ENCODE measurements at regions not wholly inside any gene's neighbourhood (a gene's known extent, or its start where the extent isn't known, plus 50 kb on each side); places are given as distances from the start of the nearest gene placed in this dataset.

DNA sequence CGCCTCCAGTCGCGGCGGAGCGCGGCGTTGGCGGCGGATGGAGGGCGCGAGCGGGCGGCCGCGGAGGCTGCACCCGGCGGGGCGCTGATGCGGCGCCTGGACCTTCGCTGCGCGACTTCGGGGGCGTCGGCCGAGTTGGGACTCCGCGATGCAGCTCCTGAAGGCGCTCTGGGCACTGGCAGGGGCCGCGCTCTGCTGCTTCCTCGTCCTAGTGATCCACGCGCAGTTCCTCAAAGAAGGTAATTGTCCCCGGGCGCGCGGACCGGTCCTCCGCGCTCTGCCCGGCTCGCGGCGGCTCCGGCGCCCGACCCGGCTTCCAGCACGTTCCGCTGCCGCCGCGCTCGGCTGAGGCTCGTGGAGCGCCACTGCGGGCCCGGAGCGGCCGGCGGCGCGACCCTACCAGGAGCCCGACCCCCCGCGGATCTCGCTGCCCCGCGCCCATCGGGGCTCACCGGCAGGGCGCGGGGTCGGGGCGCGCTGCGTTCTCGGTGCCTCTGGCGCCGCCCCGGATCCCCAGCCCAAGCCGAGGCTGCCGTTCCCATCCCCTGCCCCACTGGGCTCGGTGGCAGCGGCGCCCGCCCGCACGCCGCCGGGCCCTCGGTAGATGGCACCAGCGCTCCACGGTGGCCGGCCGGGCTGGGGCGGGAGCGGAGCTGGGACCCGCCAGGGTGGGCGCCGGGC, 1251.2 kb downstream of the BRD1 start:
- DNase-seq, result no peak
- intact Hi-C loops (cut with DNase I; ENCODE audit: low total_unique reads), result no loop called here
- Histone ChIP-seq H3K36me3 (no peaks in the 10 kb centered on the region), H3K27me3 (replicated peaks in 1 of 7) (peaks cover 0 to 79% (median 41%) of the 10 kb centered on the region in 7 donors), H3K4me1 (peaks cover 0 to 15% (median 4%) of the 10 kb centered on the region in 6 donors), H3K4me3 (peak overlapping the region in 1 of 8 donors; percentile 17), H3K9me3 (peaks cover 0 to 14% (median 8%) of the 10 kb centered on the region in 8 donors), H3K27ac (no peak overlapping the region)
- 0 to 4% (median 2%) methylated on average over 18 to 103 of the region's 103 CpGs for WGBS, 5 donors
- TF ChIP-seq, protein P1, sequence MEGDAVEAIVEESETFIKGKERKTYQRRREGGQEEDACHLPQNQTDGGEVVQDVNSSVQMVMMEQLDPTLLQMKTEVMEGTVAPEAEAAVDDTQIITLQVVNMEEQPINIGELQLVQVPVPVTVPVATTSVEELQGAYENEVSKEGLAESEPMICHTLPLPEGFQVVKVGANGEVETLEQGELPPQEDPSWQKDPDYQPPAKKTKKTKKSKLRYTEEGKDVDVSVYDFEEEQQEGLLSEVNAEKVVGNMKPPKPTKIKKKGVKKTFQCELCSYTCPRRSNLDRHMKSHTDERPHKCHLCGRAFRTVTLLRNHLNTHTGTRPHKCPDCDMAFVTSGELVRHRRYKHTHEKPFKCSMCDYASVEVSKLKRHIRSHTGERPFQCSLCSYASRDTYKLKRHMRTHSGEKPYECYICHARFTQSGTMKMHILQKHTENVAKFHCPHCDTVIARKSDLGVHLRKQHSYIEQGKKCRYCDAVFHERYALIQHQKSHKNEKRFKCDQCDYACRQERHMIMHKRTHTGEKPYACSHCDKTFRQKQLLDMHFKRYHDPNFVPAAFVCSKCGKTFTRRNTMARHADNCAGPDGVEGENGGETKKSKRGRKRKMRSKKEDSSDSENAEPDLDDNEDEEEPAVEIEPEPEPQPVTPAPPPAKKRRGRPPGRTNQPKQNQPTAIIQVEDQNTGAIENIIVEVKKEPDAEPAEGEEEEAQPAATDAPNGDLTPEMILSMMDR (IDR thresholded peaks at IDR 0.05 in 8 of 11, conservative IDR thresholded peaks at IDR 0.05 in 3 of 11), result no peak
- no peak for TF ChIP-seq POLR2A (IDR thresholded peaks at IDR 0.05)
- no peak for TF ChIP-seq POLR2AphosphoS5 (IDR thresholded peaks at IDR 0.05)

DNA sequence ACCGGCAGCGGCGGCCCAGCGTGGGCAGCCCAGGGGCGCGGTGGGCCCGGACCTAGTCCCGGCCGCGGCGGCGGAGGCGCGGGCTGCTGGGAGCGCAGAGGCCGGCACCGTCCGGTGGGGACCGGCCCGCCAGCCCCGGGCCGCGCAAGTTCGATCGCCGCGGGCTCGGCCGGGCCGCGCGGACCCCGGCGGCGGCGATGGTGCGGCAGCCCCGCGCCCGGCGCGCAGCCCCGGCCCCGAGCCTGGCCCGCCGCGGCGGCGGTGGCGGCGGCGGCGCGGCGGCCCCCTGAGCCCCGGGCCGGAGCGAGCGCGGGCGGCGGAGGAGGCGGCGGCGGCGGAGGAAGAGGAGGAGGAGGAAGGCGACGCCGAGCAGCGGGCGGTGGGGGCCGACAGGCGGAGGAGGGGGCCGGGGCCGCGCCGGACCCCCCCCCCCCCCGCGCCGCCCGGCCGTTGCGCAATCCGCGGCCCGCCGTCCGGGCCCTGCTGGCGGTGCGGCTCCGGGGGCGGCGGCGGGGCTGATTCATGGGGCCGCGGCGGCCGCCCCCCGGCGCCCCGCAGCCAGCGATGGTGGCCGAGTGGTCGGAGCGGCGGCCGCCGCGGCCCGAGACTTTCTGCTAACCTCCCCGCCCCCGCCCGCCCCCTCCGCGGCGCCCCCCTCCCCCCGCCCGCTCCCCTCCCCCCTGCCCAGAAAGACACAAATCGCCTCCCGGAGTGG, 1251.9 kb downstream of the BRD1 start:
- no peak overlapping the region for H3K27ac ChIP-seq
- TF ChIP-seq POLR2A (IDR thresholded peaks at IDR 0.05), result no peak
- TF ChIP-seq, protein P1 (IDR thresholded peaks at IDR 0.05 in 8 of 11, conservative IDR thresholded peaks at IDR 0.05 in 3 of 11), result no peak
- no peak for TF ChIP-seq POLR2AphosphoS5 (IDR thresholded peaks at IDR 0.05)
- peaks cover 0 to 79% (median 41%) of the 10 kb centered on the region in 7 donors for H3K27me3 ChIP-seq (replicated peaks in 1 of 7)
- H3K4me1 ChIP-seq, result peaks cover 0 to 15% (median 4%) of the 10 kb centered on the region in 6 donors
- no peak for DNase-seq
- no peaks in the 10 kb centered on the region for H3K36me3 ChIP-seq
- intact Hi-C loops (cut with DNase I; ENCODE audit: low total_unique reads), result no loop called here
- H3K9me3 ChIP-seq, result peaks cover 0 to 21% (median 15%) of the 10 kb centered on the region in 8 donors
- 0 to 1% (median 0%) methylated on average over 1 to 113 of the region's 120 CpGs for WGBS, 5 donors
- peak overlapping the region in 1 of 8 donors; percentile 36 for H3K4me3 ChIP-seq

DNA sequence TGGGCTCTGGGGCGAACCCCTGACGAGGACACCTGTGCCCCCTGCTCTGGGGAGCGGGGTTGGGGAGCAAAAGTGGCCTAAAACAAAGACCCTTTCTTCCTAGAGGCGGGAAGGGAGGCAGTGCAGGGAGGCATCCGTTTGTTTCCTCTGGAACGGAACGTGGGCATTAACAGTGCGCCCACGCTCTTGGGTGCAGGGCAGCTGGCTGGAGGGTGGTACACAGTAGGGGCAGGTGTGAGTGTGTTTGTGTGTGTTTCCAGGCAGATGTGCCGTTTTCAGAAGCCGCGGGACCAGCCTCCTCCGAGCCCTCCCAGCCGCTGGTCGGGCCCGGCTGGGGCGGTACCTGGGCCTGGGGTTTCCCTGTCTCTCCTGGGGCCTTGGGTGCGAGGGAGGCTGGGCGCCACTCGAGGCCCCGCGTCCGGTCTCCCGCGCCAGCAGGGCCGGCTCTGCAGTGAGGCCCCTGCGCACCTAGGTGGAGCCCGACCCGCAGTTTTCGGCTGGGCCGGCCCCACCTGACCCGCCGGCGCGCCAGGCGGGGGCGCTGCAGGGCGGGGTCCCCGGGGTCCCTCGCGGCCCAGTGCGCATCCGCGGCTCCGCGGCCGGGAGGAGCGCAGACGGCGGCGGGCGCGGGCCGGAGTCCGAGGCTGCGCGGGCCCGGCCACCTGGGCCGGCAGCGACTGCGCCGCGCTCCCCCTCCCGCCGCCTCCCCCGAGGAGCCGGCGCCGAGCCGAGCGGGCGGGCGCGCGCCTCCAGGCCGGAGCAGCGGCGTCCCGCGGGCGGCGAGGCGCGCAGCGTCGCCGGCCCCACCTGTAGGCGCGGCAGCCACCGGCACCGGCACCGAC, 1252.7 kb downstream of the BRD1 start:
- intact Hi-C loops (cut with DNase I; ENCODE audit: low total_unique reads), result no loop called here
- Histone ChIP-seq H3K9me3 (peaks cover 0 to 29% (median 22%) of the 10 kb centered on the region in 8 donors), H3K27me3 (replicated peaks in 1 of 7) (peaks cover 0 to 75% (median 41%) of the 10 kb centered on the region in 7 donors), H3K4me1 (peaks cover 0 to 15% (median 4%) of the 10 kb centered on the region in 6 donors), H3K27ac (no peak overlapping the region), H3K4me3 (peak overlapping the region in 1 of 8 donors; percentile 36), H3K36me3 (no peaks in the 10 kb centered on the region)
- DNase-seq, result no peak
- TF ChIP-seq POLR2A (IDR thresholded peaks at IDR 0.05), result no peak
- TF ChIP-seq POLR2AphosphoS5 (IDR thresholded peaks at IDR 0.05), result no peak
- TF ChIP-seq, protein P1 (IDR thresholded peaks at IDR 0.05 in 8 of 11, conservative IDR thresholded peaks at IDR 0.05 in 3 of 11), result no peak
- 9 to 44% (median 12%) methylated on average over 17 to 92 of the region's 92 CpGs for WGBS, 5 donors

Measured in spleen (tissue), 11 donors.